ENCODE measurements at regions not wholly inside any gene's neighbourhood (a gene's known extent, or its start where the extent isn't known, plus 50 kb on each side); places are given as distances from the start of the nearest gene placed in this dataset.

DNA sequence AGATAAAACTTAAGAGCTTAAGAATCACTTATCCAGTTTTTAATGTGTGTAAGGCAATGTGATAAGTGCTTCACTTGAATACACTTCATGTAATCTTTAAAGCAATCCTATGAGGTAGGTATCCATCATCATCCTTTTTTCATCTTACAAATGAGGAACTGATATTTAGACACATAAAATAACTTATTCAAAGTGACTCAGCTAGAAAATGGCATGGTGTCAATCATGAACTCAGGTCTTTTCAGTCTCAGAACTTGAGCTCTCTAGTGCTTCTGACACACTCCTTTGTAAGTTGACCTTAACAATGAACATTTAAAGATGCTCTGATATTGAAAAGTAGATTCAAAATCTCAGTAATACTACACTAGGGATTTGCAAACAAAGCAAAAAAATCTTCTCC lies 224.8 kb upstream of the TEX13C start:
- TF ChIP-seq EZH2 (IDR thresholded peaks at IDR 0.05; ENCODE audit: low read length): no peak
- TF ChIP-seq, protein P1, sequence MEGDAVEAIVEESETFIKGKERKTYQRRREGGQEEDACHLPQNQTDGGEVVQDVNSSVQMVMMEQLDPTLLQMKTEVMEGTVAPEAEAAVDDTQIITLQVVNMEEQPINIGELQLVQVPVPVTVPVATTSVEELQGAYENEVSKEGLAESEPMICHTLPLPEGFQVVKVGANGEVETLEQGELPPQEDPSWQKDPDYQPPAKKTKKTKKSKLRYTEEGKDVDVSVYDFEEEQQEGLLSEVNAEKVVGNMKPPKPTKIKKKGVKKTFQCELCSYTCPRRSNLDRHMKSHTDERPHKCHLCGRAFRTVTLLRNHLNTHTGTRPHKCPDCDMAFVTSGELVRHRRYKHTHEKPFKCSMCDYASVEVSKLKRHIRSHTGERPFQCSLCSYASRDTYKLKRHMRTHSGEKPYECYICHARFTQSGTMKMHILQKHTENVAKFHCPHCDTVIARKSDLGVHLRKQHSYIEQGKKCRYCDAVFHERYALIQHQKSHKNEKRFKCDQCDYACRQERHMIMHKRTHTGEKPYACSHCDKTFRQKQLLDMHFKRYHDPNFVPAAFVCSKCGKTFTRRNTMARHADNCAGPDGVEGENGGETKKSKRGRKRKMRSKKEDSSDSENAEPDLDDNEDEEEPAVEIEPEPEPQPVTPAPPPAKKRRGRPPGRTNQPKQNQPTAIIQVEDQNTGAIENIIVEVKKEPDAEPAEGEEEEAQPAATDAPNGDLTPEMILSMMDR (optimal IDR thresholded peaks at IDR 0.05 in 1 of 3, IDR thresholded peaks at IDR 0.05 in 1 of 3, conservative IDR thresholded peaks at IDR 0.05 in 1 of 3; ENCODE audit: extremely low read depth in 1 of 3, insufficient read depth in 2 of 3, low read length in 3 of 3): no peak
